Activated CD8-positive, alpha-beta memory T cell treated with anti-CD3 and anti-CD28 coated beads, Interleukin-2, amount 50 U/mL, for 4 hours (primary cell): ENCODE measurements at regions not wholly inside any gene's neighbourhood (a gene's known extent, or its start where the extent isn't known, plus 50 kb on each side); places are given as distances from the start of the nearest gene placed in this dataset.

Source experiments
- DNase-seq: peaks from one replicate; pipeline ENCODE4 v3.0.0-alpha.2; 2020

DNA sequence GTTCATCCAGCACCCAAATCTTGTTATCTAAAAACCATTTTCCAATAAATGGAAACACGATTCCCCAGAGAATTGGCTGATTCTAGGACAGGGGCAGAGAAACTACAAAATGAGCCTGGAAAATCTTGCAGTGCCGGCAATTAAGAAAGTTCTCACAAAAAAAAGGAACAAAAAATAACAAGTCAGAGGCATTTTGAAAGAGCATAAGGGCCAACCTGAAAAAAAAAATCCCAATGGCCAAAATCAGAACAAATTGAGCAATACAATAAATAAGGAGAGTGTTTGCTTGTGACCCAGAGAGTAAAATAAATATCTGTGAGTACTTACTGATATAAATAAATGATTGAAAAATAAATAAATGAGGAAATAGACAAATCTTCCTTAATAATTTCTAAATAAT lies 55.1 kb upstream of the S1PR3 start:
- no peak for DNase-seq

DNA sequence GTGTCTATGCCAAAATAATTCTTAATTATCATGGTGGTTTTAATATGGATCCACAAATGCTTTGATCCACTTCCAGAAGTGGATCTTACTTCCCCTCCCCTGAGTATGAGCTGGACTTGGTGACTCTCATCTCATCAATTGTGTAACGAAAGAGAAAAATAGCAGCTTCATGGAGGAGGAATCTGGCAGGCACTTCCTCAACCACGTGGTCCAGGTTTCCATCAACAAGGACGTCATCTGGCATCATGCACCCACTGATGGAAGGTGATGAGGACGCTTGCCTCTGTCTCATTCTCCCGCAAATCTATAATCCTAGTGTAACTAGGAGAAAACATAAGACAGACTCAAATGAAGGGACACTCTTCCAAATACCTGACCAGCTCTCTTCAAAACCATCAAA lies 54.6 kb upstream of the S1PR3 start:
- DNase-seq, result no peak

DNA sequence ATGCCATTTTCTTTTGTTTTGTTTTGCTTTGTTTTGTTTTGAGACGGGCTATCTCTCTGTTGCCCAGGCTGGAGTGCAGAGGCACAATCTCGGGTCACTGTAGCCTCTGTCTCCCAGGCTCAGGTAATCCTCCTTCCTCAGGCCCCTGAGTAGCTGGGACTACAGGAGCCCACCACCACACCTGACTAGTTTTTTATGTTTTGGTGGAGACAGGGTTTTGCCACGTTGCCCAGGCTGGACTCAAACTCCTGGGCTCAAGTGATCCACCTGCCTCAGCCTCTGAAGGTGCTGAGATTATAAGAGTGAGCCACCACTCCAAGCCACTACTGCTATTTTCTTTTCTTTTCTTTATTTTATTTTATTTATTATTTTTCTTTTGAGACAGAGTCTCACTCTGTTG lies 54.0 kb upstream of the S1PR3 start:
- DNase-seq, result no peak

DNA sequence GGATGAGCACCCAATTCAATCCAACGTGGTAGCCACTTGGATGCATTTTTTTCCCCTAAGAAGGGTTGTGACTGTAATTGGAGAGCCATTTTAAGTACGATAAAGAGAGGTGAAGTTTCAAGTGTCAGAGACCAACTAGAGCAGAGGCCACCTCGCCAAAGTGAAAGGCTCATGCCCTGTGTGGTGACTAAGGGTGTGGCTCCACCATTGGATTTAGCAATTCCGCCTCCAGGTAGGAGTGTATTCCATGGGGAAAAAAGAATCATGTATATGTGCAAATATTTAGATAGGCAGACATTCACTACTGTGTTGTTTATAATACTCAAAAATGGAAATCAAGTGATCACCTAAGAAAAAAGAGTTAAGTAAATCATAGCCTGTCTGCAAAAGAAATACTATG lies 53.1 kb upstream of the S1PR3 start:
- DNase-seq, result no peak
